ENCODE measurements at regions not wholly inside any gene's neighbourhood (a gene's known extent, or its start where the extent isn't known, plus 50 kb on each side); places are given as distances from the start of the nearest gene placed in this dataset.

GRCh38 chr14:38838979-38839323 lies 264.1 kb downstream of the SEC23A start:
- no peak for TF ChIP-seq CTCF (IDR thresholded peaks at IDR 0.05; ENCODE audit: low read depth, low read length)
- TF ChIP-seq EZH2phosphoT487 (IDR thresholded peaks at IDR 0.05; ENCODE audit: low read depth), result no peak

Measured in OCI-LY3 (cell line).